Type B pancreatic cell (in vitro differentiated cells): ENCODE measurements at regions not wholly inside any gene's neighbourhood (a gene's known extent, or its start where the extent isn't known, plus 50 kb on each side); places are given as distances from the start of the nearest gene placed in this dataset.

ENCODE experiments used
- DNase-seq: peaks from one replicate; pipeline ENCODE4 v3.0.0; 2021; ENCODE audit warnings: mixed read lengths; ENCODE audit not compliant: unreplicated experiment; ENCODE audit errors: extremely low spot score
- H3K27ac Mint-ChIP-seq: 2 replicates; pipeline ENCODE4 v1.8.0; 2021; ENCODE audit warnings: mild to moderate bottlenecking, mixed read lengths
- H3K27me3 Mint-ChIP-seq: 2 replicates; pipeline ENCODE4 v1.8.0; 2021; ENCODE audit warnings: mixed read lengths
- H3K36me3 Mint-ChIP-seq: 2 replicates; pipeline ENCODE4 v1.8.0; 2021; ENCODE audit warnings: mixed read lengths
- H3K4me1 Mint-ChIP-seq: one replicate; pipeline ENCODE4 v1.8.0; 2021; ENCODE audit warnings: mixed read lengths; ENCODE audit not compliant: unreplicated experiment
- H3K4me3 Mint-ChIP-seq: 2 replicates; pipeline ENCODE4 v1.8.0; 2021; ENCODE audit warnings: mild to moderate bottlenecking, mixed read lengths
- H3K9me3 Mint-ChIP-seq: 2 replicates; pipeline ENCODE4 v1.8.0; 2021; ENCODE audit warnings: mixed read lengths
- CTCF ChIP-seq: fragments of 200-600 bp; sonication (generic); conservative IDR thresholded peaks from 2 replicates; pipeline ENCODE4 v1.5.0; 2021; ENCODE audit warnings: antibody characterized with exemption, mild to moderate bottlenecking

GRCh38 chr2:195543063-195543462 lies 114.0 kb upstream of the SLC39A10 start:
- no peak overlapping the region for H3K4me3 Mint-ChIP-seq
- H3K9me3 Mint-ChIP-seq: peaks cover 8% of the 10 kb centered on the region
- peaks cover 7% of the 10 kb centered on the region for H3K27me3 Mint-ChIP-seq
- no peak overlapping the region for H3K27ac Mint-ChIP-seq
- peaks cover 6% of the 10 kb centered on the region for H3K4me1 Mint-ChIP-seq
- no peaks in the 10 kb centered on the region for H3K36me3 Mint-ChIP-seq
- DNase-seq: no peak
- TF ChIP-seq CTCF: no peak

GRCh38 chr2:195542067-195542466 lies 115.0 kb upstream of the SLC39A10 start:
- H3K27ac Mint-ChIP-seq: no peak overlapping the region
- DNase-seq: no peak
- no peak for TF ChIP-seq CTCF
- peaks cover 6% of the 10 kb centered on the region for H3K4me1 Mint-ChIP-seq
- H3K36me3 Mint-ChIP-seq: no peaks in the 10 kb centered on the region
- H3K9me3 Mint-ChIP-seq: peaks cover 8% of the 10 kb centered on the region
- peaks cover 10% of the 10 kb centered on the region for H3K27me3 Mint-ChIP-seq
- H3K4me3 Mint-ChIP-seq: no peak overlapping the region

- Mint-ChIP-seq H3K27me3 (peaks cover 18% of the 10 kb centered on the region), H3K27ac (no peak overlapping the region), H3K36me3 (no peaks in the 10 kb centered on the region), H3K9me3 (peaks cover 5% of the 10 kb centered on the region), H3K4me3 (no peak overlapping the region), H3K4me1 (peaks cover 4% of the 10 kb centered on the region)
- no peak for DNase-seq
- TF ChIP-seq CTCF: no peak
Observed at GRCh38 chr2:195538937-195539336, 118.1 kb upstream of the SLC39A10 start.

GRCh38 chr2:195537811-195538210 lies 119.2 kb upstream of the SLC39A10 start:
- Mint-ChIP-seq H3K9me3 (peaks cover 2% of the 10 kb centered on the region), H3K27ac (no peak overlapping the region), H3K27me3 (peaks cover 23% of the 10 kb centered on the region), H3K4me3 (no peak overlapping the region), H3K4me1 (peaks cover 6% of the 10 kb centered on the region), H3K36me3 (no peaks in the 10 kb centered on the region)
- DNase-seq: no peak
- no peak for TF ChIP-seq CTCF

GRCh38 chr2:195536906-195537305 lies 120.1 kb upstream of the SLC39A10 start:
- H3K27me3 Mint-ChIP-seq: peaks cover 26% of the 10 kb centered on the region
- H3K27ac Mint-ChIP-seq: no peak overlapping the region
- no peaks in the 10 kb centered on the region for H3K36me3 Mint-ChIP-seq
- no peak for TF ChIP-seq CTCF
- DNase-seq: no peak
- H3K4me3 Mint-ChIP-seq: no peak overlapping the region
- no peaks in the 10 kb centered on the region for H3K9me3 Mint-ChIP-seq
- peaks cover 12% of the 10 kb centered on the region for H3K4me1 Mint-ChIP-seq

- H3K4me1 Mint-ChIP-seq: peaks cover 12% of the 10 kb centered on the region
- no peak for DNase-seq
- H3K9me3 Mint-ChIP-seq: no peaks in the 10 kb centered on the region
- no peak overlapping the region for H3K27ac Mint-ChIP-seq
- H3K4me3 Mint-ChIP-seq: no peak overlapping the region
- no peak for TF ChIP-seq CTCF
- H3K27me3 Mint-ChIP-seq: peaks cover 28% of the 10 kb centered on the region
- no peaks in the 10 kb centered on the region for H3K36me3 Mint-ChIP-seq
Observed at GRCh38 chr2:195535911-195536522, 121.0 kb upstream of the SLC39A10 start.
